K562 (cell line): ENCODE measurements at regions not wholly inside any gene's neighbourhood (a gene's known extent, or its start where the extent isn't known, plus 50 kb on each side); places are given as distances from the start of the nearest gene placed in this dataset.

ENCODE experiments used
- ATAC-seq: fragments of 200-7000 bp; cut with Tn5 transposase; 3 replicates; pipeline ENCODE4 v1.9.1; 2020; ENCODE audit warnings: moderate library complexity
- BruUV-seq: library from RNA; stranded (reverse); fragments of 400-500 nt; replicated peaks from 2 replicates; lab custom pipeline; 2021; lab: Mats Ljungman, UMichigan
- CTCF ChIA-PET: fragments of 300-600 bp; formaldehyde crosslinking; extraction: SDS; loops from one replicate; lab custom pipeline; 2021; ENCODE audit warnings: low intra/inter-chr PET ratio; lab: Yijun Ruan, JAX
- POLR2A ChIA-PET: fragments of 300-600, 350-650 bp; sonication (Branson Sonifier 250); formaldehyde crosslinking; extraction: SDS; loops from one replicate; lab custom pipeline; 2021; ENCODE audit warnings: antibody characterized with exemption, inconsistent platforms; lab: Yijun Ruan, JAX
- DNase-seq, 4 experiments: peaks; one replicate each; pipeline versions ENCODE4 v3.0.0 to v3.0.0-alpha.2; 2011 to 2018; ENCODE audit warnings: low spot score in 3 of 4, mixed read lengths in 3 of 4; ENCODE audit errors: extremely low read depth in 1 of 4
- FAIRE-seq: peaks from 2 replicates; lab custom pipeline; 2011; peaks lifted over from hg19 to GRCh38; lab: Jason Lieb, UNC
- H2AFZ ChIP-seq: 2 replicates; pipeline ENCODE4 v1.6.0; 2011; ENCODE audit warnings: low read depth, low read length, control low read depth, inconsistent platforms
- H3K27ac ChIP-seq: fragments of 200-600 bp; 3 replicates; pipeline ENCODE4 v1.8.0; 2011; ENCODE audit warnings: low read depth, mild to moderate bottlenecking, control low read depth, inconsistent platforms, low read length, moderate library complexity, mixed read lengths; ENCODE audit errors: extremely low read depth
- H3K27me3 ChIP-seq, 2 experiments: fragments of 300-600 bp in 1 of 2; 2 replicates in 1 of 2; 3 replicates in 1 of 2; pipeline versions ENCODE4 v1.6.0 to v1.8.0; 2011; ENCODE audit warnings: inconsistent platforms in 2 of 2, low read length in 2 of 2, mild to moderate bottlenecking in 1 of 2, mixed read lengths in 1 of 2, moderate library complexity in 1 of 2; ENCODE audit not compliant: control insufficient read depth in 2 of 2, insufficient read depth in 2 of 2
- H3K36me3 ChIP-seq: fragments of 300-600 bp; 3 replicates; pipeline ENCODE4 v1.8.0; 2011; ENCODE audit warnings: mild to moderate bottlenecking, low read length, inconsistent platforms; ENCODE audit not compliant: control insufficient read depth, insufficient read depth
- H3K4me1 ChIP-seq, 2 experiments: fragments of 200-600 bp in 1 of 2; replicated peaks in 1 of 2; 2 replicates in 1 of 2; 3 replicates in 1 of 2; pipeline versions ENCODE4 v1.5.1 to v1.8.0; 2011; ENCODE audit warnings: inconsistent platforms in 2 of 2, low read length in 2 of 2, mild to moderate bottlenecking in 1 of 2, mixed read lengths in 1 of 2, moderate library complexity in 1 of 2; ENCODE audit not compliant: control insufficient read depth in 2 of 2, insufficient read depth in 2 of 2
- H3K4me2 ChIP-seq: 2 replicates; pipeline ENCODE4 v1.6.1; 2011; ENCODE audit warnings: low read length, control low read depth, inconsistent platforms, mixed read lengths; ENCODE audit not compliant: insufficient read depth
- H3K4me3 ChIP-seq: fragments of 200-600 bp; sonication (generic), shearing (Covaris generic); 2 replicates; pipeline ENCODE4 v1.5.1; 2016; ENCODE audit warnings: control low read depth, inconsistent platforms
- H3K79me2 ChIP-seq: fragments of 200-600 bp; 3 replicates; pipeline ENCODE4 v1.8.0; 2011; ENCODE audit warnings: low read length, inconsistent platforms; ENCODE audit not compliant: control insufficient read depth, insufficient read depth
- H3K9ac ChIP-seq, 2 experiments: 2 replicates each; pipeline versions ENCODE4 v1.6.0 to v1.6.1; 2011; ENCODE audit warnings: low read depth in 2 of 2, low read length in 2 of 2, control low read depth in 1 of 2, inconsistent platforms in 1 of 2, mild to moderate bottlenecking in 1 of 2, mixed read lengths in 1 of 2; ENCODE audit not compliant: insufficient read depth in 1 of 2
- H3K9me1 ChIP-seq: one replicate; pipeline ENCODE4 v1.6.0; 2011; ENCODE audit warnings: inconsistent platforms, mild to moderate bottlenecking, low read length, moderate library complexity; ENCODE audit not compliant: control insufficient read depth, insufficient read depth
- H3K9me3 ChIP-seq: replicated peaks from 2 replicates; pipeline ENCODE4 v1.5.1; 2011; ENCODE audit warnings: low read depth, low read length, inconsistent platforms; ENCODE audit not compliant: control insufficient read depth, insufficient read depth
- H4K20me1 ChIP-seq: replicated peaks from 2 replicates; pipeline ENCODE4 v1.6.1; 2011; ENCODE audit warnings: low read length, inconsistent platforms, mixed read lengths; ENCODE audit not compliant: control insufficient read depth, insufficient read depth
- RB1 ChIP-seq: fragments of 450-650 bp; IDR thresholded peaks from 2 replicates; pipeline ENCODE4 v1.6.1; 2017; ENCODE audit warnings: low read depth, mild to moderate bottlenecking
- RBBP5 ChIP-seq: fragments of 200-600 bp; sonication (generic); IDR thresholded peaks from 2 replicates; pipeline ENCODE4 v1.6.1; 2012; ENCODE audit warnings: borderline replicate concordance, mild to moderate bottlenecking, low read length, control low read depth, inconsistent platforms; ENCODE audit not compliant: insufficient read depth, poor library complexity, severe bottlenecking
- RFX5 ChIP-seq: IDR thresholded peaks from 2 replicates; pipeline ENCODE4 v1.6.1; 2011; ENCODE audit warnings: low read depth, mild to moderate bottlenecking, improper control_type of control experiment, low read length
- TCF15 ChIP-seq: fragments of 250-450 bp; sonication (Bioruptor Pico); IDR thresholded peaks from 2 replicates; pipeline ENCODE4 v1.8.0; 2022; ENCODE audit warnings: moderate library complexity, mild to moderate bottlenecking, inconsistent platforms
- U2AF1 ChIP-seq: fragments of 200-400 bp; formaldehyde crosslinking; optimal IDR thresholded peaks from 2 replicates; pipeline ENCODE3; 2017; ENCODE audit warnings: mild to moderate bottlenecking, low read depth, low read length, moderate library complexity
- ZNF121 ChIP-seq: sonication (generic); formaldehyde crosslinking; conservative IDR thresholded peaks from 2 replicates; pipeline ENCODE4 v1.8.0; 2022; ENCODE audit warnings: missing genetic modification reagents
- ZNF217 ChIP-seq: sonication (generic); formaldehyde crosslinking; IDR thresholded peaks from 2 replicates; pipeline ENCODE4 v1.8.0; 2022; ENCODE audit warnings: mild to moderate bottlenecking, missing genetic modification reagents
- ZNF263 ChIP-seq: sonication (generic); formaldehyde crosslinking; IDR thresholded peaks from 2 replicates; pipeline ENCODE4 v1.8.0; 2022; ENCODE audit warnings: mild to moderate bottlenecking, missing genetic modification reagents, borderline replicate concordance
- ZNF518B ChIP-seq: fragments of 250-450 bp; sonication (Bioruptor Pico); IDR thresholded peaks from 2 replicates; pipeline ENCODE4 v1.5.0; 2021; ENCODE audit warnings: mild to moderate bottlenecking, moderate library complexity
- ZNF766 ChIP-seq: fragments of 200-800 bp; sonication (Bioruptor generic); conservative IDR thresholded peaks from 2 replicates; pipeline ENCODE4 v1.6.1; 2016; ENCODE audit warnings: missing genetic modification characterization, missing compliant biosample characterization
- in situ Hi-C: fragments of 300-500 bp; cut with MboI; formaldehyde crosslinking; loops from 4 replicates; pipeline ENCODE4 v1.15.0; 2018; ENCODE audit warnings: inconsistent platforms, mixed read lengths
- intact Hi-C: fragments of 100-400 bp; cut with micrococcal nuclease; formaldehyde crosslinking; loops from 2 replicates; pipeline ENCODE4 v1.14.2; 2022
- TF ChIP-seq, protein P1 (sequence below): fragments of 250-450 bp; sonication (Bioruptor Pico); IDR thresholded peaks from 2 replicates; pipeline ENCODE4 v1.6.1; 2021; ENCODE audit warnings: mild to moderate bottlenecking

DNA sequence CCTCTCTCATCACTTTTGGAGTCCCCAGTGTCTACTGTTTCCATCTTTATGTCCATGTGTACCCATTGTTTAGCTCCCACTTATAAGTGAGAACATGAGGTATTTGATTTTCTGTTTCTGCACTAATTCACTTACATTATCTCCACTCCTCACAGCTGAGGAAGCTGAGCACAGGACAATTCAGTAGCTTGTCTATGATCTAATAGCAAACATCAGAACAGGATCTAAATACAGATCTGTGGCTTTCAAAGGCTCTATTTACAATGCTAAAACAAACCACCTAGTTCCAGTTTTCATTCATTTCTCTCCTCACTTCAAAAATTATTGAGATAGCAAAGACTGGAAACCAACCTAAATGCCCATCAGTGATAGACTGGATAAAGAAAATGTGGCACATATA is 52.0 kb upstream of the DDX18 start:
- Histone ChIP-seq H3K36me3 (no peaks in the 10 kb centered on the region), H3K27ac (no peak overlapping the region), H3K9ac (no peak overlapping the region)
- CTCF ChIA-PET: no interaction called here
- DNase-seq (no peak), FAIRE-seq (no peak)
- intact Hi-C loops: no loop called here
- TF ChIP-seq ZNF121 (CRISPR knock-in tag) (no peak), ZNF518B (CRISPR knock-in tag) (no peak), RFX5 (no peak), U2AF1 (no peak), ZNF263 (CRISPR knock-in tag) (no peak), RB1 (no peak), ZNF217 (no peak), ZNF766 (no peak), TCF15 (CRISPR knock-in tag) (no peak), RBBP5 (no peak)
- TF ChIP-seq, protein P1, sequence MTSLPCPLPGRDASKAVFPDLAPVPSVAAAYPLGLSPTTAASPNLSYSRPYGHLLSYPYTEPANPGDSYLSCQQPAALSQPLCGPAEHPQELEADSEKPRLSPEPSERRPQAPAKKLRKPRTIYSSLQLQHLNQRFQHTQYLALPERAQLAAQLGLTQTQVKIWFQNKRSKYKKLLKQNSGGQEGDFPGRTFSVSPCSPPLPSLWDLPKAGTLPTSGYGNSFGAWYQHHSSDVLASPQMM (CRISPR knock-in tag): no peak
- TF ChIP-seq, all 486 proteins: peak for 0
- ATAC-seq: no peak
- no peaks in the 10 kb centered on the region for H3K27me3 ChIP-seq
- no peak overlapping the region for H3K4me2 ChIP-seq
- H3K79me2 ChIP-seq: no peaks in the 10 kb centered on the region
- no peaks in the 10 kb centered on the region for H4K20me1 ChIP-seq
- no peak overlapping the region for H2AFZ ChIP-seq
- POLR2A ChIA-PET: no interaction called here
- in situ Hi-C loops: no loop called here
- BruUV-seq: no TSS peak
- no peaks in the 10 kb centered on the region for H3K9me1 ChIP-seq
- no peaks in the 10 kb centered on the region for H3K4me1 ChIP-seq
- no peak overlapping the region for H3K4me3 ChIP-seq
- no peaks in the 10 kb centered on the region for H3K9me3 ChIP-seq
